MCF 10A (cell line): ENCODE measurements at regions not wholly inside any gene's neighbourhood (a gene's known extent, or its start where the extent isn't known, plus 50 kb on each side); places are given as distances from the start of the nearest gene placed in this dataset.

Experiments
- BruUV-seq: library from RNA; stranded (reverse); fragments of 400-500 nt; replicated peaks from 2 replicates; lab custom pipeline; 2021; lab: Mats Ljungman, UMichigan
- CTCF ChIA-PET: fragments of 300-600 bp; sonication (Branson Sonifier 250); formaldehyde crosslinking; extraction: SDS; loops from one replicate; lab custom pipeline; 2021; ENCODE audit warnings: antibody characterized with exemption, inconsistent platforms; lab: Yijun Ruan, JAX
- POLR2A ChIA-PET: fragments of 300-600, 350-650 bp; sonication (Branson Sonifier 250); formaldehyde crosslinking; extraction: SDS; loops from one replicate; lab custom pipeline; 2020; ENCODE audit warnings: antibody characterized with exemption, inconsistent platforms; lab: Yijun Ruan, JAX
- DNase-seq: peaks from one replicate; pipeline ENCODE4 v3.0.0-alpha.2; 2018; ENCODE audit not compliant: unreplicated experiment
- H3K27ac Mint-ChIP-seq: one replicate; pipeline ENCODE4 v1.8.0; 2022; ENCODE audit warnings: mild to moderate bottlenecking, low read depth, mixed read lengths; ENCODE audit not compliant: unreplicated experiment
- H3K27me3 Mint-ChIP-seq: one replicate; pipeline ENCODE4 v1.8.0; 2022; ENCODE audit warnings: mixed read lengths; ENCODE audit not compliant: insufficient read depth, unreplicated experiment
- H3K36me3 Mint-ChIP-seq: one replicate; pipeline ENCODE4 v1.8.0; 2022; ENCODE audit warnings: mild to moderate bottlenecking, moderate library complexity, mixed read lengths; ENCODE audit not compliant: insufficient read depth, unreplicated experiment
- H3K4me1 Mint-ChIP-seq: one replicate; pipeline ENCODE4 v1.8.0; 2022; ENCODE audit warnings: mixed read lengths; ENCODE audit not compliant: insufficient read depth, unreplicated experiment
- H3K4me3 Mint-ChIP-seq: one replicate; pipeline ENCODE4 v1.8.0; 2022; ENCODE audit warnings: mild to moderate bottlenecking, moderate library complexity, mixed read lengths; ENCODE audit not compliant: unreplicated experiment
- H3K9me3 Mint-ChIP-seq: one replicate; pipeline ENCODE4 v1.8.0; 2022; ENCODE audit warnings: mixed read lengths; ENCODE audit not compliant: unreplicated experiment
- intact Hi-C: fragments of 100-400 bp; cut with micrococcal nuclease; formaldehyde crosslinking; loops from 2 replicates; pipeline ENCODE4 v1.14.1; 2022
- TF ChIP-seq, protein P1 (sequence below): fragments of 200-600 bp; IDR thresholded peaks from one replicate; pipeline ENCODE4 v1.8.0; 2022; ENCODE audit warnings: antibody characterized with exemption, mild to moderate bottlenecking; ENCODE audit not compliant: unreplicated experiment

GRCh38 chr1:172909606-172910326 lies 141.0 kb downstream of the TNFSF18 start:
- H3K27ac Mint-ChIP-seq = peak overlapping the region; percentile 43
- TF ChIP-seq, protein P1, sequence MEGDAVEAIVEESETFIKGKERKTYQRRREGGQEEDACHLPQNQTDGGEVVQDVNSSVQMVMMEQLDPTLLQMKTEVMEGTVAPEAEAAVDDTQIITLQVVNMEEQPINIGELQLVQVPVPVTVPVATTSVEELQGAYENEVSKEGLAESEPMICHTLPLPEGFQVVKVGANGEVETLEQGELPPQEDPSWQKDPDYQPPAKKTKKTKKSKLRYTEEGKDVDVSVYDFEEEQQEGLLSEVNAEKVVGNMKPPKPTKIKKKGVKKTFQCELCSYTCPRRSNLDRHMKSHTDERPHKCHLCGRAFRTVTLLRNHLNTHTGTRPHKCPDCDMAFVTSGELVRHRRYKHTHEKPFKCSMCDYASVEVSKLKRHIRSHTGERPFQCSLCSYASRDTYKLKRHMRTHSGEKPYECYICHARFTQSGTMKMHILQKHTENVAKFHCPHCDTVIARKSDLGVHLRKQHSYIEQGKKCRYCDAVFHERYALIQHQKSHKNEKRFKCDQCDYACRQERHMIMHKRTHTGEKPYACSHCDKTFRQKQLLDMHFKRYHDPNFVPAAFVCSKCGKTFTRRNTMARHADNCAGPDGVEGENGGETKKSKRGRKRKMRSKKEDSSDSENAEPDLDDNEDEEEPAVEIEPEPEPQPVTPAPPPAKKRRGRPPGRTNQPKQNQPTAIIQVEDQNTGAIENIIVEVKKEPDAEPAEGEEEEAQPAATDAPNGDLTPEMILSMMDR = no peak
- ChIA-PET CTCF (interaction anchor here (0.6 to 1.7 kb wide), 7 partner anchors 9 to 755 kb away, joined by 3 to 9 read pairs (median 4); no protein-coding TSS in a partner anchor), POLR2A (interaction anchor here (0.6 to 1.6 kb wide), 3 partner anchors 8 to 142 kb away, joined by 3 to 11 read pairs (median 3); no protein-coding TSS in a partner anchor)
- H3K4me1 Mint-ChIP-seq = peaks cover 31% of the 10 kb centered on the region
- H3K9me3 Mint-ChIP-seq = peaks cover 25% of the 10 kb centered on the region
- intact Hi-C loops = no loop called here
- H3K27me3 Mint-ChIP-seq = no peaks in the 10 kb centered on the region
- DNase-seq = peak; percentile 55
- no TSS peak for BruUV-seq
- H3K36me3 Mint-ChIP-seq = no peaks in the 10 kb centered on the region
- no peak overlapping the region for H3K4me3 Mint-ChIP-seq

DNA sequence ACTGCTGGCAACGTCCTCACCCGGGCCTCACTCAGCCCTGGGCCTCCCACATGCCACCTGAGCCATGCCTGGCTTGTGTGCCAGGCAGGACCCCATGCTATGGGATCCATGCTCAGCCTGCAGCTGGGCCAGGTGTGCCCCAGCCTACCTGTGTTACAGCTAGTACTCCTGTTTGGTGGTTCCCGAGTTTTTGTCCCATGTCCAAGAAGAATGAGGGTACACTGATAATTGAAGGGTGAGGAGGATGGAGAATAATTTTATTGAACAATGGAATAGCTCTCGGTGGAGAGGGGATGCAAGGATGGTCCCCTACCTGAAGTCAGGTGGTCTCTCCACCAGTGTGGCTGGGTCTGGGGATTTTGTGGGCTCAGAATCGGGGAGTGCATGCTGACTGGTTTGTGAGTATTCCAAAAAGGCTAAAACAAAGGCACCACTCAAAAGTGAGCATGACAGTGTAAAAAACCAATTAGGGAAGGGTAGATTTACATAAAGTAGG lies 137.9 kb downstream of the TNFSF18 start:
- CTCF ChIA-PET = interaction anchor here (0.6 to 2.6 kb wide), 5 partner anchors 54 to 1271 kb away, joined by 3 to 6 read pairs (median 3); no protein-coding TSS in a partner anchor
- POLR2A ChIA-PET = interaction anchor here (0.6 to 1.1 kb wide), 2 partner anchors 20 to 30 kb away, joined by 3 to 5 read pairs; no protein-coding TSS in a partner anchor
- intact Hi-C loops = no loop called here
- no peak overlapping the region for H3K4me3 Mint-ChIP-seq
- no peaks in the 10 kb centered on the region for H3K27me3 Mint-ChIP-seq
- H3K27ac Mint-ChIP-seq = peak overlapping the region; percentile 62
- peaks cover 39% of the 10 kb centered on the region for H3K4me1 Mint-ChIP-seq
- DNase-seq = no peak
- no peaks in the 10 kb centered on the region for H3K36me3 Mint-ChIP-seq
- peaks cover 24% of the 10 kb centered on the region for H3K9me3 Mint-ChIP-seq
- TF ChIP-seq, protein P1 = no peak
- no TSS peak for BruUV-seq

DNA sequence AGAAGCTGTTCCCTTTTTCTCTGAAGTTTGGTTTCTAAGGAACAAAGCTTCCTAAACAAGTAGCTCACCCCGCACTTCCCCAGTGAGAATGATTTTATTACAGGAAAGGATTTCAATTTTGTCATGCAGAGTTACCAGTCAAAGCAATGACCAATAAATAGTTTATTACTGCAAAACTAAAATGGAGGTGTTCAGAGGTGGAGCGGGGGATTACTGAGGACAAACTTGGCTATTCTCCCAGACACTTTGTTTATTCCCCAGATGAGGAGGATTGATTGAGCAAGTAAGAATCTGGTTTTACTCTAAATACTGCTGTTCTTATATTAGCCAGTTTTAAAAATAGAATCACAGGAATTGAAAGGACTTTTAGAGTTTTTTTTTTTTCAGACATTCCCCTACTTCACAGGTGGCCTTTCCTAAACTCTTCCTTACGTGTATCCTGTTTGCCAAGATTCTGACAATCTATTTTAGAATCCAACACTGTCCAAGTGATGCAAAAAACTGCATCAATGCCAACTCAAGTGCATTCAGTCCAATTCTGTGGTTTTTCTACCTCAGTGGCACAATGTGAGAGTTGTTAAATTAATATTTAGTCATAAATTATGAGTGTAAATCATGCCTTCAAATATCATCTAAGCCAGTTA lies 136.1 kb downstream of the TNFSF18 start:
- ChIA-PET POLR2A (interaction anchor here (0.7 to 2.5 kb wide), 2 partner anchors 11 to 200 kb away, joined by 3 to 8 read pairs; no protein-coding TSS in a partner anchor), CTCF (interaction anchor here (0.6 to 2.6 kb wide), 4 partner anchors 26 to 288 kb away, joined by 3 to 6 read pairs (median 5); no protein-coding TSS in a partner anchor)
- TF ChIP-seq, protein P1 = no peak
- Mint-ChIP-seq H3K27ac (peak overlapping the region; percentile 43), H3K4me3 (no peak overlapping the region), H3K9me3 (peaks cover 13% of the 10 kb centered on the region), H3K27me3 (no peaks in the 10 kb centered on the region), H3K36me3 (no peaks in the 10 kb centered on the region), H3K4me1 (peaks cover 34% of the 10 kb centered on the region)
- DNase-seq = peak; percentile 86
- BruUV-seq = no TSS peak
- intact Hi-C loops = loop anchor here (5.0 kb wide), 1 partner anchor 167 kb away; no protein-coding TSS in a partner anchor
